SK-N-SH (cell line): ENCODE measurements at regions not wholly inside any gene's neighbourhood (a gene's known extent, or its start where the extent isn't known, plus 50 kb on each side); places are given as distances from the start of the nearest gene placed in this dataset.

Experiments
- CTCF ChIA-PET: fragments of 300-600, 350-600 bp; formaldehyde crosslinking; extraction: SDS; loops from one replicate; lab custom pipeline; 2021; lab: Yijun Ruan, JAX
- POLR2A ChIA-PET: fragments of 350-600 bp; sonication (Branson Sonifier 250); formaldehyde crosslinking; extraction: SDS; loops from one replicate; lab custom pipeline; 2020; ENCODE audit warnings: antibody characterized with exemption, inconsistent platforms; lab: Yijun Ruan, JAX
- DNase-seq: peaks from one replicate; pipeline ENCODE4 v3.0.0; 2012
- H2AFZ ChIP-seq: fragments of 200-600 bp; sonication (generic); 2 replicates; pipeline ENCODE4 v1.8.1; 2016; ENCODE audit warnings: antibody characterized with exemption, mild to moderate bottlenecking, low read depth
- H3F3A ChIP-seq: fragments of 200-600 bp; sonication (generic); replicated peaks from 2 replicates; pipeline ENCODE3; 2016; ENCODE audit warnings: antibody characterized with exemption, mild to moderate bottlenecking; ENCODE audit not compliant: insufficient read depth
- H3K27ac ChIP-seq, 2 experiments: fragments of 200-500 bp in 1 of 2; fragments of 200-600 bp in 1 of 2; sonication (Bioruptor generic) in 1 of 2; sonication (generic), shearing (Covaris generic) in 1 of 2; 2 replicates each; pipeline versions ENCODE4 v1.5.1 to v1.6.1; 2014 to 2016; ENCODE audit warnings: low read depth in 2 of 2, inconsistent platforms in 1 of 2, low read length in 1 of 2, mild to moderate bottlenecking in 1 of 2, mixed read lengths in 1 of 2
- H3K27me3 ChIP-seq: fragments of 200-600 bp; sonication (generic), shearing (Covaris generic); 2 replicates; pipeline ENCODE4 v1.6.1; 2016; ENCODE audit warnings: mixed run types; ENCODE audit not compliant: insufficient read depth
- H3K36me3 ChIP-seq, 2 experiments: fragments of 200-500 bp in 1 of 2; fragments of 200-600 bp in 1 of 2; sonication (Bioruptor generic) in 1 of 2; sonication (generic) in 1 of 2; replicated peaks in 1 of 2; 2 replicates each; pipeline versions ENCODE3 to v1.5.1; 2014 to 2016; ENCODE audit warnings: low read length in 1 of 2, mild to moderate bottlenecking in 1 of 2; ENCODE audit not compliant: insufficient read depth in 2 of 2, control insufficient read depth in 1 of 2
- H3K4me1 ChIP-seq, 2 experiments: fragments of 200-500 bp in 1 of 2; fragments of 200-600 bp in 1 of 2; sonication (Bioruptor generic) in 1 of 2; sonication (generic), shearing (Covaris generic) in 1 of 2; 2 replicates each; pipeline versions ENCODE4 v1.5.1 to v1.6.1; 2014 to 2016; ENCODE audit warnings: low read depth in 1 of 2, low read length in 1 of 2, mixed run types in 1 of 2; ENCODE audit not compliant: insufficient read depth in 2 of 2, control insufficient read depth in 1 of 2
- H3K4me2 ChIP-seq: fragments of 200-600 bp; sonication (generic), shearing (Covaris generic); 2 replicates; pipeline ENCODE4 v1.6.1; 2017; ENCODE audit warnings: mixed run types
- H3K4me3 ChIP-seq, 2 experiments: fragments of 200-500 bp in 1 of 2; fragments of 200-600 bp in 1 of 2; sonication (Bioruptor generic) in 1 of 2; sonication (generic), shearing (Covaris generic) in 1 of 2; 2 replicates each; pipeline versions ENCODE4 v1.5.1 to v1.8.1; 2014 to 2016; ENCODE audit warnings: low read depth in 2 of 2, inconsistent platforms in 1 of 2, low read length in 1 of 2, mild to moderate bottlenecking in 1 of 2, mixed read lengths in 1 of 2, moderate library complexity in 1 of 2
- H3K79me2 ChIP-seq: fragments of 200-600 bp; sonication (generic); 2 replicates; pipeline ENCODE4 v1.8.1; 2017; ENCODE audit warnings: mild to moderate bottlenecking; ENCODE audit not compliant: insufficient read depth
- H3K9ac ChIP-seq: fragments of 200-600 bp; sonication (generic); 2 replicates; pipeline ENCODE4 v1.6.1; 2017; ENCODE audit warnings: mixed run types
- H3K9me2 ChIP-seq: fragments of 200-600 bp; sonication (generic); 2 replicates; pipeline ENCODE4 v1.6.1; 2017; ENCODE audit warnings: mixed run types
- H3K9me3 ChIP-seq: fragments of 200-600 bp; sonication (generic); 2 replicates; pipeline ENCODE4 v1.6.1; 2017; ENCODE audit warnings: mixed run types, mild to moderate bottlenecking, moderate library complexity
- H4K20me1 ChIP-seq: fragments of 200-600 bp; sonication (generic); 2 replicates; pipeline ENCODE4 v1.6.1; 2017; ENCODE audit warnings: mild to moderate bottlenecking, mixed run types; ENCODE audit not compliant: insufficient read depth
- ELF1 ChIP-seq: IDR thresholded peaks from 2 replicates; pipeline ENCODE4 v1.4.0; 2012
- EP300 ChIP-seq, 2 experiments: IDR thresholded peaks; 2 replicates each; pipeline versions ENCODE4 v1.4.0 to v1.6.1; 2012; ENCODE audit warnings: borderline replicate concordance in 1 of 2, low read depth in 1 of 2, low read length in 1 of 2
- EZH2phosphoT487 ChIP-seq: fragments of 200-600 bp; sonication (generic); IDR thresholded peaks from 2 replicates; pipeline ENCODE4 v1.6.1; 2017; ENCODE audit warnings: low read depth, mixed run types, mild to moderate bottlenecking, antibody characterized with exemption, moderate library complexity, borderline replicate concordance
- FOXJ3 ChIP-seq: sonication (generic); formaldehyde crosslinking; IDR thresholded peaks from 2 replicates; pipeline ENCODE4 v1.5.1; 2020; ENCODE audit warnings: mild to moderate bottlenecking, missing genetic modification reagents
- FOXM1 ChIP-seq: IDR thresholded peaks from 2 replicates; pipeline ENCODE4 v1.4.0; 2012; ENCODE audit warnings: low read depth, mild to moderate bottlenecking
- GABPA ChIP-seq: IDR thresholded peaks from 2 replicates; pipeline ENCODE4 v1.4.0; 2012; ENCODE audit warnings: low read depth, mild to moderate bottlenecking
- GATA2 ChIP-seq: sonication (generic); formaldehyde crosslinking; IDR thresholded peaks from 2 replicates; pipeline ENCODE4 v1.5.0; 2020; ENCODE audit warnings: mild to moderate bottlenecking, missing genetic modification reagents
- IRF3 ChIP-seq: fragments of 150-350 bp; IDR thresholded peaks from 2 replicates; pipeline ENCODE4 v1.6.1; 2016; ENCODE audit warnings: mild to moderate bottlenecking, low read depth, low read length
- NFIC ChIP-seq: IDR thresholded peaks from 2 replicates; pipeline ENCODE4 v1.4.0; 2012; ENCODE audit warnings: borderline replicate concordance
- POLR2AphosphoS5 ChIP-seq: IDR thresholded peaks from 2 replicates; pipeline ENCODE4 v1.6.1; 2012; ENCODE audit warnings: low read depth, low read length
- RAD21 ChIP-seq: IDR thresholded peaks from 2 replicates; pipeline ENCODE4 v1.6.1; 2012; ENCODE audit warnings: mild to moderate bottlenecking, low read length
- RFX5 ChIP-seq: IDR thresholded peaks from 2 replicates; pipeline ENCODE4 v1.6.1; 2012; ENCODE audit warnings: mild to moderate bottlenecking, improper control_type of control experiment, low read length
- RXRA ChIP-seq: IDR thresholded peaks from 2 replicates; pipeline ENCODE4 v1.4.0; 2012; ENCODE audit warnings: low read depth, mild to moderate bottlenecking, borderline replicate concordance
- SIN3A ChIP-seq: IDR thresholded peaks from 2 replicates; pipeline ENCODE4 v1.6.1; 2012; ENCODE audit warnings: low read depth, mild to moderate bottlenecking, low read length, moderate library complexity, borderline replicate concordance
- SMC3 ChIP-seq: IDR thresholded peaks from 2 replicates; pipeline ENCODE4 v1.6.1; 2012; ENCODE audit warnings: low read depth, low read length, improper control_type of control experiment
- WGBS: methylation state at CpG from one replicate; pipeline ENCODE4 v1.1.6; 2017; ENCODE audit warnings: low lambda C conversion rate; 5-methylcytosine and 5-hydroxymethylcytosine counted together
- TF ChIP-seq, protein P1 (sequence below): fragments of 150-350 bp; IDR thresholded peaks from 2 replicates; pipeline ENCODE4 v1.6.1; 2017; ENCODE audit warnings: antibody characterized with exemption, low read length, low read depth, borderline replicate concordance
- TF ChIP-seq, protein P2 (sequence below): IDR thresholded peaks from 2 replicates; pipeline ENCODE4 v1.4.0; 2012; ENCODE audit warnings: low read depth, borderline replicate concordance

DNA sequence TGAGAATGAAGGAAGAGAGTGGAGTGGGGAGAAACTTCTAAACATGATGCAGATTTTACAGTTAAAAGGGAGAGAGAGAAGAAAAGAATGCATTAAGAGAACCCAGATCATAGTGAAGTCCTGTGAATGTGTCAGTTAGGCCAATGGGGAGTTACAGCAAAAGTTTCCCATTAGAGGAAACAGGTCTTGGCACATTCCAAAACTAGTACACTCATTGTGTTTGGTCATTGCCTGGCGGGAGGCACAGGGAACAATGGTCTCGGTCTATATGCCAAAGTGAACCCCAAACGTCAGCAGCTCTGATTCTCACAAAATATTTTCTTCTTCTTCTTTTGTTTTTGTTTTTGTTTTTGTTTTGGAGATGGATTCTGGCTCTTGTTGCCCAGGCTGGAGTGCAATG lies 284.5 kb upstream of the CTSO start:
- TF ChIP-seq POLR2AphosphoS5, result no peak
- TF ChIP-seq RXRA, result no peak
- no peak for TF ChIP-seq IRF3
- no peak for TF ChIP-seq NFIC
- TF ChIP-seq EP300 (IDR thresholded peaks at IDR 0.05; ENCODE audit: borderline replicate concordance in 1 of 2, low read depth in 1 of 2, low read length in 1 of 2), result no peak
- TF ChIP-seq SMC3, result no peak
- TF ChIP-seq EZH2phosphoT487, result no peak
- TF ChIP-seq SIN3A, result no peak
- TF ChIP-seq, protein P1, sequence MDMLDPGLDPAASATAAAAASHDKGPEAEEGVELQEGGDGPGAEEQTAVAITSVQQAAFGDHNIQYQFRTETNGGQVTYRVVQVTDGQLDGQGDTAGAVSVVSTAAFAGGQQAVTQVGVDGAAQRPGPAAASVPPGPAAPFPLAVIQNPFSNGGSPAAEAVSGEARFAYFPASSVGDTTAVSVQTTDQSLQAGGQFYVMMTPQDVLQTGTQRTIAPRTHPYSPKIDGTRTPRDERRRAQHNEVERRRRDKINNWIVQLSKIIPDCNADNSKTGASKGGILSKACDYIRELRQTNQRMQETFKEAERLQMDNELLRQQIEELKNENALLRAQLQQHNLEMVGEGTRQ, result no peak
- TF ChIP-seq, all 33 proteins: peak for 0
- CTCF ChIA-PET, result no interaction called here
- no peak overlapping the region for H2AFZ ChIP-seq
- no peaks in the 10 kb centered on the region for H4K20me1 ChIP-seq
- H3K4me1 ChIP-seq, result no peaks in the 10 kb centered on the region
- POLR2A ChIA-PET, result no interaction called here
- H3K27me3 ChIP-seq, result no peaks in the 10 kb centered on the region; the same call in 1 of the 2 replicates
- H3K4me2 ChIP-seq, result no peak overlapping the region
- H3K9me3 ChIP-seq, result no peaks in the 10 kb centered on the region
- no peak overlapping the region for H3K4me3 ChIP-seq
- H3K9ac ChIP-seq, result no peak overlapping the region
- WGBS, result 15% methylated on average over 3 of the region's 3 CpGs
- H3K36me3 ChIP-seq, result no peaks in the 10 kb centered on the region
- no peak overlapping the region for H3K27ac ChIP-seq
- H3F3A ChIP-seq, result no peaks in the 10 kb centered on the region
- H3K79me2 ChIP-seq, result no peaks in the 10 kb centered on the region
- DNase-seq, result no peak
- no peaks in the 10 kb centered on the region for H3K9me2 ChIP-seq

GRCh38 chr4:156237231-156237630 lies 283.6 kb upstream of the CTSO start:
- Histone ChIP-seq H3K9me3 (no peaks in the 10 kb centered on the region), H3K36me3 (no peaks in the 10 kb centered on the region), H3K4me2 (no peak overlapping the region; the same call in 1 of the 2 replicates), H2AFZ (no peak overlapping the region), H3K9ac (no peak overlapping the region), H3K9me2 (no peaks in the 10 kb centered on the region), H4K20me1 (no peaks in the 10 kb centered on the region), H3K27me3 (no peaks in the 10 kb centered on the region; the same call in 1 of the 2 replicates), H3K4me1 (no peaks in the 10 kb centered on the region), H3K79me2 (no peaks in the 10 kb centered on the region), H3K27ac (no peak overlapping the region), H3F3A (no peaks in the 10 kb centered on the region), H3K4me3 (no peak overlapping the region)
- ChIA-PET POLR2A (no interaction called here), CTCF (no interaction called here)
- TF ChIP-seq POLR2AphosphoS5 (no peak), RFX5 (no peak), SIN3A (no peak), GATA2 (CRISPR knock-in tag) (no peak), ELF1 (no peak), RAD21 (no peak), SMC3 (no peak), GABPA (no peak), FOXJ3 (CRISPR knock-in tag) (no peak), FOXM1 (no peak)
- TF ChIP-seq, protein P1, result no peak
- TF ChIP-seq, protein P2, sequence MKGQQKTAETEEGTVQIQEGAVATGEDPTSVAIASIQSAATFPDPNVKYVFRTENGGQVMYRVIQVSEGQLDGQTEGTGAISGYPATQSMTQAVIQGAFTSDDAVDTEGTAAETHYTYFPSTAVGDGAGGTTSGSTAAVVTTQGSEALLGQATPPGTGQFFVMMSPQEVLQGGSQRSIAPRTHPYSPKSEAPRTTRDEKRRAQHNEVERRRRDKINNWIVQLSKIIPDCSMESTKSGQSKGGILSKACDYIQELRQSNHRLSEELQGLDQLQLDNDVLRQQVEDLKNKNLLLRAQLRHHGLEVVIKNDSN, result no peak
- no peak for DNase-seq
- WGBS, result 14% methylated on average over 11 of the region's 11 CpGs
